Ovary (tissue), 3 donors: ENCODE measurements at regions not wholly inside any gene's neighbourhood (a gene's known extent, or its start where the extent isn't known, plus 50 kb on each side); places are given as distances from the start of the nearest gene placed in this dataset.

ENCODE experiments used
- EP300 ChIP-seq: sonication (generic); formaldehyde crosslinking; IDR thresholded peaks from one replicate; pipeline ENCODE4 v1.6.1; 2017; ENCODE audit warnings: antibody characterized with exemption
- POLR2A ChIP-seq: fragments of 450-650 bp; IDR thresholded peaks from one replicate; pipeline ENCODE4 v1.6.1; 2017; ENCODE audit warnings: antibody characterized with exemption, mild to moderate bottlenecking, moderate library complexity
- TF ChIP-seq, protein P1 (sequence below), 3 donors: fragments of 450-650 bp in 2 of 3; fragments of 200-600 bp in 1 of 3; IDR thresholded peaks; one replicate each; pipeline versions ENCODE4 v1.5.1 to v1.8.0; 2016 to 2022; ENCODE audit warnings: antibody characterized with exemption in 3 of 3, mild to moderate bottlenecking in 1 of 3
- donor health status: DM: no; HTN: no; CAD: no.

DNA sequence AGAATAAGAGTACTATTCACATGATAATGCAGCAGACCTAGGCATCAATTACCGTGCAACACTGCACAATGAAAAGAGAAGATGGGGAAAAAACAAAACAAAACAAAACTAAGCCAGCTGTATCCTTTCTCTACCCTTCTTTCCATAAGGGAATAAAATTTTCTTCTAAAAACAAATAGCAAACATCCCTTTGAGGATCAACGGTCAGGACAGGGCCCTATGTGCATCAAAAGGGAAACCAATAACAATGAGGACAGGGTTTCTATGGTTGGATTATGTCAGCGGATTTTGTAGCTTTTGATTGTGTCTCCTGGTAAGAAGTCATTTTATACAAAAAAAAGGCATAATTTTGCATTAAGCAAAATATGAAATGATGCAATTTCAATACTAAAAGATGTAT lies 350.3 kb downstream of the SLC6A15 start:
- no peak for TF ChIP-seq POLR2A
- TF ChIP-seq, protein P1, sequence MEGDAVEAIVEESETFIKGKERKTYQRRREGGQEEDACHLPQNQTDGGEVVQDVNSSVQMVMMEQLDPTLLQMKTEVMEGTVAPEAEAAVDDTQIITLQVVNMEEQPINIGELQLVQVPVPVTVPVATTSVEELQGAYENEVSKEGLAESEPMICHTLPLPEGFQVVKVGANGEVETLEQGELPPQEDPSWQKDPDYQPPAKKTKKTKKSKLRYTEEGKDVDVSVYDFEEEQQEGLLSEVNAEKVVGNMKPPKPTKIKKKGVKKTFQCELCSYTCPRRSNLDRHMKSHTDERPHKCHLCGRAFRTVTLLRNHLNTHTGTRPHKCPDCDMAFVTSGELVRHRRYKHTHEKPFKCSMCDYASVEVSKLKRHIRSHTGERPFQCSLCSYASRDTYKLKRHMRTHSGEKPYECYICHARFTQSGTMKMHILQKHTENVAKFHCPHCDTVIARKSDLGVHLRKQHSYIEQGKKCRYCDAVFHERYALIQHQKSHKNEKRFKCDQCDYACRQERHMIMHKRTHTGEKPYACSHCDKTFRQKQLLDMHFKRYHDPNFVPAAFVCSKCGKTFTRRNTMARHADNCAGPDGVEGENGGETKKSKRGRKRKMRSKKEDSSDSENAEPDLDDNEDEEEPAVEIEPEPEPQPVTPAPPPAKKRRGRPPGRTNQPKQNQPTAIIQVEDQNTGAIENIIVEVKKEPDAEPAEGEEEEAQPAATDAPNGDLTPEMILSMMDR (IDR thresholded peaks at IDR 0.05), result no peak
- no peak for TF ChIP-seq EP300
